ENCODE measurements at regions not wholly inside any gene's neighbourhood (a gene's known extent, or its start where the extent isn't known, plus 50 kb on each side); places are given as distances from the start of the nearest gene placed in this dataset.

DNA sequence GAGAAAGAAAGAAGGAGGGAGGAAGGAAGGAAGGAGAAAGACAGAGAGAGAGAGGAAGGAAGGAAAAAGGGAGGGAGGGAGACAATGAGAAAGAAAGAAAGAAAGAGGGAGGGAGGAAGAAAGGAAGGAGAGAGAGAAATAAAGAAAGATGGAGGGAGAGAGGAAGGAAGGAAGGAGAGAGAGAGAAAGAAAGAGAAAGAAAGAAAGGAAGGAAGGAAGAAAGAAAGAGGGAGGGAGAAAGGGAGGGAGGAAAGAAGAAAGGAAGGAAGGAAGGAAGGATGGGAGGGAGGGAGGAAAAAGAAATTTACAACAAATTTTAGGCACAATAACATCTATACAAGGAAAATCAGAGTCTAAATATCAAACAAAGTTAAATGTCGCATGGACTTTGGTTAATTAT lies 332.6 kb upstream of the KLF6 start:
- TF ChIP-seq CTCF (optimal IDR thresholded peaks at IDR 0.05 in 1 of 3, IDR thresholded peaks at IDR 0.05 in 1 of 3, conservative IDR thresholded peaks at IDR 0.05 in 1 of 3; ENCODE audit: extremely low read depth in 1 of 3, insufficient read depth in 2 of 3, low read length in 3 of 3) (no peak), EZH2 (IDR thresholded peaks at IDR 0.05; ENCODE audit: low read length) (no peak)

Data from keratinocyte (primary cell).